ENCODE measurements at regions not wholly inside any gene's neighbourhood (a gene's known extent, or its start where the extent isn't known, plus 50 kb on each side); places are given as distances from the start of the nearest gene placed in this dataset.

DNA sequence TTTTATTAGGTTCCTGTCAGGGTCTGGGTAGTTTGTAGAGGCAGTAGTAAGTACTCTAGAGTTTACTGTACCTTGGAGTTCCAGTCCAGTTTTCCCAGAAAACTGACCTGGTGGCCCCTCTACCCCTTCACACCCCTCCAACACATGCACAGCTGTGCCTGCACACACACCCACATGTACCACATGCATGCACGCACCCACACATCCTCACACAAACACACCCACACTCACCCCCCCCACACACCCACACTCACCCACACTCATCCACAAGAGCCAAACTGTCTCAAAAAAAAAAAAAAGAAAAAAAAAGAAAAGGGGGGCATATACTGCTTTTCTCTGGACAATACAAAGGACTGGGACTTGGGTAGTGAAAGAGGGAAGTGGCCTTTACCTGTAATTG lies 570.5 kb downstream of the QKI start:
- no peak overlapping the region for H3K4me3 Mint-ChIP-seq
- CTCF ChIA-PET: no interaction called here
- peaks cover 5% of the 10 kb centered on the region for H3K4me1 Mint-ChIP-seq

DNA sequence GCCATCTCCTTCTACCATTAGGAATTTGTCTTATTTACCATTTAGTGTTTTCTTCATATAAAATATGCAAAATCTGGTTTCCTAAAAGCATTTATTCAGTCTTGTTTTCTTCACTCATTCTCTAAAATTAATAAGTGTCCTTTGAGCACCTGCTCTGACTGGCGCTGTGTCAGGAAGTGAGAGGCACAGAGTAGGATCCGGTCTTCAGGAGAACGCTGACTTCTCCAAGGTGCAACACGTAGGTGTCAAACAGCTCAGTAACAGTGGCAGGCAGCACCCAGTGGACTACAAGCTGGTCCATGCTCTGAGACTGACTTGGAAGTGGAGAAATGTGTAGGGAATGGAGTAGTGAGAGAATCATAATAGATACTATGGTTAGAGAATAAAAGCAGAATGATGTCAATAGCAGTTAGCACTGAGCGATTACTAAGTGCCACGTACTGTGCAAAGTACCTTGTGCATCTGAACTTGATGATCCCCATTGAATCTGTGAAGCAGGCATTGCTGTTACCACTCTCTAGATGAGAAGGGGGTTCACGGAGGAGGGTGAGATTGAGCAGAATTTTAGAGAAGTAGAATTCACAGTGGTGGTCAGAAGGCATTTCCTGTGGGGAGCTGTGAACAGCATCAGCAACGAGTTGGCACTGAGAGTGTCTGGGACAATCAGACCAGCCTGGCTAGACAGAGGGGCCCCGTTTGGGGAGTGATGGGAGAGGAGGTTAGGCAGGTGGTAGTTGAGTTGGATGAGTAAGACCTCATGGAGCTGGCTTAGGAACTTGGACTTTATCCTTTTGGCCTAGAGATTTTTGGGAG lies 569.8 kb downstream of the QKI start:
- H3K27me3 Mint-ChIP-seq: no peaks in the 10 kb centered on the region
- H3K4me3 Mint-ChIP-seq: no peak overlapping the region
- ChIA-PET POLR2A (no interaction called here), CTCF (no interaction called here)
- H3K4me1 Mint-ChIP-seq: peaks cover 5% of the 10 kb centered on the region
- no peak overlapping the region for H3K27ac Mint-ChIP-seq
- no peaks in the 10 kb centered on the region for H3K36me3 Mint-ChIP-seq (ENCODE audit: low read depth)
- H3K9me3 Mint-ChIP-seq: no peaks in the 10 kb centered on the region
- DNase-seq: no peak

More for the DNA sequence above, 570.5 kb downstream of the QKI start:
- no peak for DNase-seq
- H3K9me3 Mint-ChIP-seq: no peaks in the 10 kb centered on the region
- no peaks in the 10 kb centered on the region for H3K36me3 Mint-ChIP-seq (ENCODE audit: low read depth)
- POLR2A ChIA-PET: no interaction called here
- H3K27ac Mint-ChIP-seq: no peak overlapping the region
- no peaks in the 10 kb centered on the region for H3K27me3 Mint-ChIP-seq

GRCh38 chr6:163983679-163984078 lies 569.2 kb downstream of the QKI start:
- no peak for DNase-seq
- Mint-ChIP-seq H3K27me3 (no peaks in the 10 kb centered on the region), H3K9me3 (no peaks in the 10 kb centered on the region), H3K4me1 (peaks cover 5% of the 10 kb centered on the region), H3K4me3 (no peak overlapping the region), H3K27ac (no peak overlapping the region), H3K36me3 (ENCODE audit: low read depth) (no peaks in the 10 kb centered on the region)
- POLR2A ChIA-PET: no interaction called here
- CTCF ChIA-PET: no interaction called here

DNA sequence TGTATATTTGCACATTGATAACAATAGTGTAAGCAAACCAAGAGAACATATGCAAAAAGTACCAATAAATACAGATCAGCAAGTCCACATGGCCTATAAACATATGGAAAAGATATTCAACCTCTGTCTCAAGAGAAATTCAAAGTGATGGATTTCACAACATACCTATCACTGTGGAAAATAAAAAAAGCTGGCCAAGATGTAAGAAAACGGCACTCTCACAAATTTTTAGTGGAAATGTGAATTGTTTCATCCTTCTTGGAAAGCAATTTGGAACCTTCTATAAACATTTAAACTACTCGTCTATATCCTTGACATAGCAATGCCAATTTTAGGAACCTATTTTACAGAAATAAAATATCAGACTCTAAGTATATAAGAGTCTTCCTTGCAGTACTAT lies 559.8 kb downstream of the QKI start:
- Mint-ChIP-seq H3K4me3 (no peak overlapping the region), H3K9me3 (no peaks in the 10 kb centered on the region), H3K36me3 (ENCODE audit: low read depth) (no peaks in the 10 kb centered on the region), H3K27me3 (no peaks in the 10 kb centered on the region), H3K4me1 (no peaks in the 10 kb centered on the region), H3K27ac (no peak overlapping the region)
- DNase-seq: no peak
- POLR2A ChIA-PET: no interaction called here
- CTCF ChIA-PET: no interaction called here

DNA sequence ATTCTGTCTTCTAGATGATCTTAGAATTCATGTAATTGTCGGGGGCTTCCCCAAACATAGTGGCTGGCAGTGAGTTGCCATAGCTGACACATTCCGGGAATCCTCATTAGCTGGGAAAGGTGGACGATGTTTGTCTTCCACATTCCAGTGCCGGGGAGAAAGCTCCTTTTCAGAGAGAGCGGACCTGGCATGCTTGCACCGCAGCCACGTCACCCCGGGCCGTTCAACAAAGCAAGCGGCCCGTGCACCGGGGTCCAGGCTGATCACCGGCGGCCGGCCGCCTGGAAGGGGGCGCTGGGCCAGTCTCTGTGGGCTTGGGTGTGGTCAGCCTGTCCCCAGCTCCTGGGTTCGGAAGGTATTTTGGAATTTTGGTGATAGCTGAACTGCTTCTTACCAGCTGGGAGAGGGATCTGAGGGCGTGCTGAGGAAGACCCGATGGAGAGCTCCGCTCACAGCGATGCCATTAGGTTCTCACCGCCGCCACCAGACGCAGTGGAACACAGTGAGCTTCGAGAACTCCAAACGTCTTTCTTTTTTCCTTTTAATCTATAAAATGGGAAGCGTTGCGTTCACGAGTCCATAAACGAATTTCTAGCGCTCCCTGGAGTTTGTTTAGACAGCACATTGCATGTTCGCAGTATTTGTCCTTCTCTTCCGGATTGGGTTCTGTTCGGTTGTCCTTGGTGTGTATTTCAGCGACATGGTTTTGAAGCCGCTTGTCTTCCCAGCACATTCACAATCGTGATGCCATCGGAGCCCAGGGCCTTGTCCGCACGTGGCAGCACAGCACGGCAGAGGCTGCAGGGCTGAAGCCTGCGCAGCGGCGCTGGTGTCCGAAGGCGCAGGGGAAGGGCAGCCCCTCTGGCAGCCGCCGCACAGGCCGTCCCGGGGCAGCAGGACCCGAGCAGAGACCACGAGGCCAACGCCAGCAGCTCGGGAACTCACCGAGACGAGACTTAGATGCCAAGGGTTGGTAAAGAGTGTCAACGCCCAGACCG lies 557.6 kb downstream of the QKI start:
- Mint-ChIP-seq H3K36me3 (ENCODE audit: low read depth) (no peaks in the 10 kb centered on the region), H3K4me1 (no peaks in the 10 kb centered on the region), H3K9me3 (no peaks in the 10 kb centered on the region), H3K27me3 (no peaks in the 10 kb centered on the region), H3K27ac (no peak overlapping the region), H3K4me3 (no peak overlapping the region)
- ChIA-PET CTCF (no interaction called here), POLR2A (no interaction called here)
- no peak for DNase-seq

DNA sequence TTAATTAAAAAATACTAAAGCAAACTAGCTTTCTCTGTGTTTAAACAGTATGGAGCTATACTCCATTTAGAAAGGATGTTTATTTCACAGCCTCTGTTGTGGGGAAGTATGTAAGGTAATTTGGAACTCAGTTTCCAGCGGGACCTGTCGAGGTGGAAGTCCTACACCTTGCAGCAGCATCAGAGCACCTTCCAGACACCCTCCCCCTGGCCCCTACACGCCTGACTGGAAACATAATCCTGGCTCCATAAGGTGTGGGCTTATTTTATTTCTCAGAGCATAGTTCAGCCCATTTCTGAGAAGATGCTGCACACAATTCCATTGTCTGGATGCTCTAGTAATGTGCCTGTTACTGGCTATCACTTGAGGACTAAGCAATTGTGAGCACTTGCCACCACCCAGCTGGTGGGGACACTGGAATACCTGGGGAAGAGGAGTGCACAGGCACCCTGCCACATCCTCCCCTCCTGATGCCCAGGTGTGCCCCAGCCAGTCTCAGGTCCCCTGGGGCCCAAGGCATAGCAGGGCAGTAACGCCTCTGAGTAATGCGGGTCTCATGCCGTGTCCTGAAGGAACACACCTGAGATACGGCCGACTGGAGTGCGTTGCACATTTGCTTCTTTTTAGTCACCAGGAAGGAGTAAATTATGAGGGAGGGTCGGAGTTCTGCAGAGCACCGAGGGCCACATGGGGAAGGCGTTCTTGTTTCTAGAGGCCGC lies 556.5 kb downstream of the QKI start:
- H3K4me3 Mint-ChIP-seq: no peak overlapping the region
- ChIA-PET POLR2A (no interaction called here), CTCF (no interaction called here)
- no peak for DNase-seq
- H3K27me3 Mint-ChIP-seq: no peaks in the 10 kb centered on the region
- no peak overlapping the region for H3K27ac Mint-ChIP-seq
- no peaks in the 10 kb centered on the region for H3K4me1 Mint-ChIP-seq
- no peaks in the 10 kb centered on the region for H3K9me3 Mint-ChIP-seq
- no peaks in the 10 kb centered on the region for H3K36me3 Mint-ChIP-seq (ENCODE audit: low read depth)

- Mint-ChIP-seq H3K9me3 (no peaks in the 10 kb centered on the region), H3K27me3 (no peaks in the 10 kb centered on the region), H3K36me3 (ENCODE audit: low read depth) (no peaks in the 10 kb centered on the region), H3K4me1 (no peaks in the 10 kb centered on the region), H3K27ac (no peak overlapping the region), H3K4me3 (no peak overlapping the region)
- CTCF ChIA-PET: interaction anchor here (0.7 kb wide), 1 partner anchor 795 kb away, joined by 3 read pairs; no protein-coding TSS in a partner anchor
- POLR2A ChIA-PET: no interaction called here
- DNase-seq: no peak
Observed at GRCh38 chr6:163965426-163966348, 551.2 kb downstream of the QKI start.

DNA sequence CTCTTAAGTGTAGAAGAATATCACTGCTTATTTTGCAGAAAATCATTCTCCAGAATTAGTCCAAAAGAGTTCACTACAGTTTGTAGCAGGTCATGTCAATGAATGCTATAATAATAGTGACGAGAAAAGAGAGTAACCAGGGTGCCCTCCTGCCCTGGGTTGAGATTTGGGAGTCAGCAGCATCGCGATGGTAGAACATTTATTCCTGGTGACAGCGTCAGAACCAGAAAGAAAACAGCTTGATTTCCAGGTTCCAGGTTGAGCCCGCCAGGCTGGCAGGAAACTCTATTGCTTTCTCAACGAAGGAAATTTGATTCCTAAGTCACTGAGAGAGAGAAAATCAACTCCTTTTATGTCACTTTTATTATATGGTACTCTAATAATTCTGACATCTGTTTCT lies 550.3 kb downstream of the QKI start:
- no peaks in the 10 kb centered on the region for H3K9me3 Mint-ChIP-seq
- no peaks in the 10 kb centered on the region for H3K27me3 Mint-ChIP-seq
- no peaks in the 10 kb centered on the region for H3K36me3 Mint-ChIP-seq (ENCODE audit: low read depth)
- CTCF ChIA-PET: no interaction called here
- no peak overlapping the region for H3K27ac Mint-ChIP-seq
- POLR2A ChIA-PET: no interaction called here
- H3K4me1 Mint-ChIP-seq: no peaks in the 10 kb centered on the region
- H3K4me3 Mint-ChIP-seq: no peak overlapping the region
- DNase-seq: no peak

DNA sequence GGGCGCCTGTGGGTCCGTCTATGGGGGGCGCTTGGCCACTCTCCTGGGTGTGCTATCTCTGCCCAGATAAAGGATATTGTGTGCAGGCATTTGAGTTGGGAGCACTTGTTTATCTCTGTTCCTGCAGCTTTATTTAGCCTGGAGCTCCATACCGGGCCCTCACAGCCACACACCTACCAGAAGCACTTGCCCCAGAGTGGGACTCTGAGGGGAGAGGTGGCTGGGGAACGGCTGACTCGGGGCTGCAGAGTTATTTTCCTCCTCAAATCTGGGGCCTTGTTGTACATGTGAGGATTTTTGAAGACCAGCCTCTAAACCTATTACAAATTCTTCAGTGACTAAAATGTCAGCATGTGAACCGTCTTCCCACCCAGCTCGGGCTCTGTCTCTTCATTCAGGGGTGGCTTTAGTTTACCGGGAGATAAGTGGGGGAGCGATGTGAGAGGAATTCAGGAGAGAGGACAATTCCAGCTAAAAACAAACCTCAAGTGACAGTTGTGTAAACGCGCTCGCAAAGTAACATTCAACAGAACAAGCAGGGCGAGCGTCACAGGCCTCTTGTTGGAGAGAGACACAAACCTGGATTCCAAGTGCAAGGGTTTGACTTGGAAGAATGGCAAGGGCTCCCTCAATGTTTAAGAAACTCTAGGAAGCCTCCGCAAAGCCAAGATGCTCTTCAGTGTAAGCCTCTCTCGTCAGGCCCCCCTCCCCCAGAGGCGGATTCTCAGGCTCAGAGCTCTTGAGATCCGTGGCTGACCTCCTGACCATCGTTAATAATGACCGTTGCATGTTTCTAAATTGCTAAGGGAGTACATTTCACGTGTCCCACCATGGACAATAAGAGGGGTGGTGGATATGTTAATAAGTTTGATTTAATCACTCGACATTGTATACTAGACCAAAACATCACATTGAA lies 548.9 kb downstream of the QKI start:
- H3K4me1 Mint-ChIP-seq: no peaks in the 10 kb centered on the region
- CTCF ChIA-PET: no interaction called here
- no peaks in the 10 kb centered on the region for H3K9me3 Mint-ChIP-seq

GRCh38 chr6:163962627-163963117 lies 548.2 kb downstream of the QKI start:
- H3K27me3 Mint-ChIP-seq: no peaks in the 10 kb centered on the region
- no peak for DNase-seq
- H3K4me3 Mint-ChIP-seq: no peak overlapping the region
- POLR2A ChIA-PET: no interaction called here
- H3K9me3 Mint-ChIP-seq: no peaks in the 10 kb centered on the region
- no peaks in the 10 kb centered on the region for H3K36me3 Mint-ChIP-seq (ENCODE audit: low read depth)
- CTCF ChIA-PET: no interaction called here
- no peaks in the 10 kb centered on the region for H3K4me1 Mint-ChIP-seq
- no peak overlapping the region for H3K27ac Mint-ChIP-seq

More for the DNA sequence above, 548.9 kb downstream of the QKI start:
- DNase-seq: no peak
- H3K4me3 Mint-ChIP-seq: no peak overlapping the region
- no peak overlapping the region for H3K27ac Mint-ChIP-seq
- no peaks in the 10 kb centered on the region for H3K36me3 Mint-ChIP-seq (ENCODE audit: low read depth)
- POLR2A ChIA-PET: no interaction called here
- H3K27me3 Mint-ChIP-seq: no peaks in the 10 kb centered on the region

- Mint-ChIP-seq H3K4me1 (no peaks in the 10 kb centered on the region), H3K27ac (no peak overlapping the region), H3K9me3 (no peaks in the 10 kb centered on the region), H3K4me3 (no peak overlapping the region), H3K36me3 (ENCODE audit: low read depth) (no peaks in the 10 kb centered on the region), H3K27me3 (peaks cover 6% of the 10 kb centered on the region)
- POLR2A ChIA-PET: no interaction called here
- CTCF ChIA-PET: no interaction called here
- no peak for DNase-seq
Observed at GRCh38 chr6:163960128-163960527, 545.6 kb downstream of the QKI start.

- Mint-ChIP-seq H3K4me1 (no peaks in the 10 kb centered on the region), H3K36me3 (ENCODE audit: low read depth) (no peaks in the 10 kb centered on the region), H3K9me3 (no peaks in the 10 kb centered on the region), H3K4me3 (no peak overlapping the region), H3K27me3 (peaks cover 15% of the 10 kb centered on the region), H3K27ac (no peak overlapping the region)
- POLR2A ChIA-PET: no interaction called here
- DNase-seq: no peak
- CTCF ChIA-PET: no interaction called here
Observed at GRCh38 chr6:163958646-163959045, 544.1 kb downstream of the QKI start.
